Epithelial cell of esophagus (primary cell): ENCODE measurements at regions not wholly inside any gene's neighbourhood (a gene's known extent, or its start where the extent isn't known, plus 50 kb on each side); places are given as distances from the start of the nearest gene placed in this dataset.

Source experiments
- DNase-seq: peaks from one replicate; pipeline ENCODE4 v3.0.0; 2010; ENCODE audit warnings: low read depth
- H3K4me3 ChIP-seq: 2 replicates; pipeline ENCODE4 v1.5.1; 2011; ENCODE audit warnings: mild to moderate bottlenecking, low read length, control low read depth
- CTCF ChIP-seq: IDR thresholded peaks from 2 replicates; pipeline ENCODE4 v1.5.1; 2011; ENCODE audit warnings: low read depth, mild to moderate bottlenecking, low read length, control low read depth, inconsistent platforms; ENCODE audit not compliant: insufficient read depth; ENCODE audit errors: missing control alignments

GRCh38 chr5:97417986-97418385 lies 234.9 kb upstream of the RIOK2 start:
- H3K4me3 ChIP-seq: no peak overlapping the region
- DNase-seq: no peak
- TF ChIP-seq CTCF: no peak

- no peak overlapping the region for H3K4me3 ChIP-seq
- TF ChIP-seq CTCF: no peak
- DNase-seq: no peak
These were observed 235.4 kb upstream of the RIOK2 start for GRCh38 chr5:97418462-97418861.

GRCh38 chr5:97420646-97421045 lies 237.6 kb upstream of the RIOK2 start:
- no peak for DNase-seq
- H3K4me3 ChIP-seq: no peak overlapping the region
- TF ChIP-seq CTCF: no peak

- DNase-seq: peak; percentile 32
- no peak for TF ChIP-seq CTCF
- H3K4me3 ChIP-seq: no peak overlapping the region
These were observed 239.6 kb upstream of the RIOK2 start for GRCh38 chr5:97422678-97423077.

- no peak overlapping the region for H3K4me3 ChIP-seq
- TF ChIP-seq CTCF: peak; percentile 56
- peak; percentile 30 for DNase-seq
These were observed 242.5 kb upstream of the RIOK2 start for GRCh38 chr5:97425511-97425910.

GRCh38 chr5:97427235-97427634 lies 244.2 kb upstream of the RIOK2 start:
- no peak for TF ChIP-seq CTCF
- no peak overlapping the region for H3K4me3 ChIP-seq
- no peak for DNase-seq

GRCh38 chr5:97434021-97434420 lies 251.0 kb upstream of the RIOK2 start:
- no peak for DNase-seq
- no peak overlapping the region for H3K4me3 ChIP-seq
- TF ChIP-seq CTCF: no peak
